ENCODE measurements at regions not wholly inside any gene's neighbourhood (a gene's known extent, or its start where the extent isn't known, plus 50 kb on each side); places are given as distances from the start of the nearest gene placed in this dataset.
A peak's percentile ranks its signal among the peaks of the same experiment; 100 is the strongest.

DNA sequence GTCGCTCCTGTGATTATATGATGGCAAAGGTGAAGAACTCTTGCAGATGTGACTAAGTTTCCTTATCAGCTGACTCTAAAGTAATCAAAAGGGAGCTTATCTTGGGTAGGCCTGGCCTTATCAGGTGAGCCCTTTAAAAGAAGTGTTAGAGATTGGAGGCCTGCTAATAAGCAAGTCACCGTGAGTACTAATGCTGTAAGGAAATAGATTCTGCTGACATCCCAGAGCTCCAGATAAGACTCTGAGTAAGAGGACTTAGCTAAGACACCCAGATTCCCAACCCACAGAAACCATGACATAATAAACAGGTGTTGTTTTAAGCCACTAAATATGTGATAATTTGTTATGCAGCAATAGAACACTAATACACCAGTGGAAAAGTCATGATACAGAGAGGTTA is 99.9 kb upstream of the FAM20A start:
- H4K12ac ChIP-seq (ENCODE audit: low read depth, low read length): no peak overlapping the region
- H3K4ac ChIP-seq (ENCODE audit: low read depth, low read length): no peak overlapping the region
- no peaks in the 10 kb centered on the region for H3K9me3 ChIP-seq (ENCODE audit: insufficient read depth, low read depth, low read length)
- H2AFZ ChIP-seq (ENCODE audit: insufficient read depth, low read length, poor library complexity): no peak overlapping the region
- H4K91ac ChIP-seq (ENCODE audit: low read depth, low read length): no peak overlapping the region
- no CpG with 5 or more reads among the region's 2 CpGs for WGBS (ENCODE audit: extremely low coverage, insufficient coverage, insufficient read length)
- peaks cover 2% of the 10 kb centered on the region for H3K79me1 ChIP-seq (ENCODE audit: low read length)
- no peak overlapping the region for H3K9ac ChIP-seq (ENCODE audit: low read length)
- DNase-seq: peak in 1 of 2 donors; percentile 37
- H3K27ac ChIP-seq (ENCODE audit: low read depth, low read length): no peak overlapping the region
- no peak overlapping the region for H2BK120ac ChIP-seq (ENCODE audit: insufficient read depth, low read length, poor library complexity)
- H3K36me3 ChIP-seq (ENCODE audit: control insufficient read depth in 1 of 2, insufficient read depth in 2 of 2, low read length in 2 of 2): no peaks in the 10 kb centered on the region
- no peak overlapping the region for H3K14ac ChIP-seq (ENCODE audit: low read length)
- H2BK5ac ChIP-seq (ENCODE audit: low read depth, low read length, poor library complexity): no peak overlapping the region
- H3K4me2 ChIP-seq (ENCODE audit: low read length): no peak overlapping the region
- H2BK12ac ChIP-seq (ENCODE audit: low read length): no peak overlapping the region
- H4K8ac ChIP-seq (ENCODE audit: low read depth, low read length): no peak overlapping the region
- no peak overlapping the region for H3K18ac ChIP-seq (ENCODE audit: low read length)
- no peak overlapping the region for H2AK5ac ChIP-seq (ENCODE audit: low read length)
- H3K4me1 ChIP-seq (ENCODE audit: control insufficient read depth in 1 of 2, insufficient read depth in 2 of 2, low read length in 2 of 2): no peaks in the 10 kb centered on the region
- no peak overlapping the region for H3K23ac ChIP-seq (ENCODE audit: low read length)
- H3K4me3 ChIP-seq (ENCODE audit: low read depth, low read length): no peak overlapping the region
- no peaks in the 10 kb centered on the region for H3K79me2 ChIP-seq (ENCODE audit: control insufficient read depth, insufficient read depth, low read length, poor library complexity)
- H3K27me3 ChIP-seq (ENCODE audit: insufficient read depth, low read length): no peaks in the 10 kb centered on the region

DNA sequence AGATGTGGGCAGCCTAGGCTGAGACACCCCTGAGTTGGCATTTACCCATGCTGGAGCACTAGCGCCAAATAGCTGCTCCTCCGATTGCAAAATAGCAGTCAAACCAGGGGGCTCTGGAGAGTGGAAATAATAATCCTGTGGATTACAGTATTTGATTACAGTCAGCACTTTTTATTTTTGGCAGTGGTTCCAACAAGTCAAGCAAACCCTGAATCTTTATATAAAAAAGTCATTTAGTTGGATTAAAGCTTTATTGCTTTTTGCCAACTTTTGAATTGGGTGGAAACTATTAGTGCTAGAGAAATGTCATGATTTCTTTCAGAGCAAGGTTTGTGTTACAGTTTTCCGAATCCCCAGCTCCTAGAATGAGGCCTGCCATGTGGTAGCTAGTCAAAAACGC is 99.3 kb upstream of the FAM20A start:
- Histone ChIP-seq H3K4me1 (ENCODE audit: control insufficient read depth in 1 of 2, insufficient read depth in 2 of 2, low read length in 2 of 2) (no peaks in the 10 kb centered on the region), H3K4me2 (ENCODE audit: low read length) (no peak overlapping the region), H3K79me1 (ENCODE audit: low read length) (peaks cover 2% of the 10 kb centered on the region), H2BK120ac (ENCODE audit: insufficient read depth, low read length, poor library complexity) (no peak overlapping the region), H3K36me3 (ENCODE audit: control insufficient read depth in 1 of 2, insufficient read depth in 2 of 2, low read length in 2 of 2) (no peaks in the 10 kb centered on the region), H2BK5ac (ENCODE audit: low read depth, low read length, poor library complexity) (no peak overlapping the region), H2BK12ac (ENCODE audit: low read length) (no peak overlapping the region), H2AK5ac (ENCODE audit: low read length) (no peak overlapping the region), H3K14ac (ENCODE audit: low read length) (no peak overlapping the region), H4K12ac (ENCODE audit: low read depth, low read length) (no peak overlapping the region), H2AFZ (ENCODE audit: insufficient read depth, low read length, poor library complexity) (no peak overlapping the region), H3K4ac (ENCODE audit: low read depth, low read length) (no peak overlapping the region), H3K79me2 (ENCODE audit: control insufficient read depth, insufficient read depth, low read length, poor library complexity) (no peaks in the 10 kb centered on the region), H3K9ac (ENCODE audit: low read length) (no peak overlapping the region), H4K8ac (ENCODE audit: low read depth, low read length) (no peak overlapping the region), H3K18ac (ENCODE audit: low read length) (no peak overlapping the region), H3K27ac (ENCODE audit: low read depth, low read length) (no peak overlapping the region), H3K27me3 (ENCODE audit: insufficient read depth, low read length) (no peaks in the 10 kb centered on the region), H4K91ac (ENCODE audit: low read depth, low read length) (no peak overlapping the region), H3K23ac (ENCODE audit: low read length) (no peak overlapping the region), H3K9me3 (ENCODE audit: insufficient read depth, low read depth, low read length) (no peaks in the 10 kb centered on the region), H3K4me3 (ENCODE audit: low read depth, low read length) (no peak overlapping the region)
- DNase-seq: no peak
- no CpG with 5 or more reads among the region's 4 CpGs for WGBS (ENCODE audit: extremely low coverage, insufficient coverage, insufficient read length)

DNA sequence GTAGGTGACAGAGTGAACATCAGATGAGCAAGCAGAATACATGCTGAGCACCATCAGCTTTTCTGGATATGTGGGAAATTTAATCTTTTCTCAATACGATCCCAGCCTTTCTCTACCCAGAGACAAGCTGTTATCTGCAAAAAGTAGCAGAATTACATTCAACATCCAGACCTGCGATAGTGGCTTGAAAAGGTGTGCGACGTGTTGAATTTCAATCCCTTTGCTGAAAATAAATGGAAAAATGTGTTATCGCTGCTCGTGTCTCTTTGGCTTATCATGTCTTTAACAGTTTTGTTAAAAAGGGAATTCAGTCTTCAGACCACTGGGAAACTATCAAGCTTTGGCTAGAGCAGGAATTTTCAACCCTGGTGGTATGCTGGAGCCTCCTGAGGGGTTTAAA is 98.8 kb upstream of the FAM20A start:
- DNase-seq: no peak
- H3K27me3 ChIP-seq (ENCODE audit: insufficient read depth, low read length): no peaks in the 10 kb centered on the region
- no CpG with 5 or more reads among the region's 6 CpGs for WGBS (ENCODE audit: extremely low coverage, insufficient coverage, insufficient read length)

DNA sequence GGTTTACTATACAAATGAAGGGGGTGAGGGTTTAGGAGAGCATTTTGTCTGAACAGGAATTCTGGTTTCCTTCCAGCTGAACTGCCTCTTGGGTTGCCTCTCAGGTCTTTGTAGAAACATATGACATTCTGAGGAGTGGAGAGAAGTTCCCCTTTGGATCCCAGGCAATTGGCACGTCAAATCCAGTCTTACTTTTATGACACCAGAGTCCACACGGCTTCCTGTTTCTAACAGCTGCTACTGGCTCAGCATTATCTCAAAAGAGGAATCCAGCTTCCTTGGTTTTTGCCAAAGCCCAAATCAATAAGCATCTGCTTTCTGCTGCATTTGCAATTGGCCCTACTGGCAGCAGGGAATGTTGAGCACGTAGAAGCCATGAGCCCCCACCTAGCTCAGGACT is 97.6 kb upstream of the FAM20A start:
- no peak overlapping the region for H3K4me3 ChIP-seq (ENCODE audit: low read depth, low read length)
- H3K27ac ChIP-seq (ENCODE audit: low read depth, low read length): no peak overlapping the region
- H3K9me3 ChIP-seq (ENCODE audit: insufficient read depth, low read depth, low read length): peaks cover 4% of the 10 kb centered on the region
- H2AFZ ChIP-seq (ENCODE audit: insufficient read depth, low read length, poor library complexity): no peak overlapping the region
- no peak for DNase-seq
- H3K79me2 ChIP-seq (ENCODE audit: control insufficient read depth, insufficient read depth, low read length, poor library complexity): no peaks in the 10 kb centered on the region
- no peak overlapping the region for H2BK120ac ChIP-seq (ENCODE audit: insufficient read depth, low read length, poor library complexity)
- H3K36me3 ChIP-seq (ENCODE audit: control insufficient read depth in 1 of 2, insufficient read depth in 2 of 2, low read length in 2 of 2): no peaks in the 10 kb centered on the region
- H2BK5ac ChIP-seq (ENCODE audit: low read depth, low read length, poor library complexity): no peak overlapping the region
- H3K27me3 ChIP-seq (ENCODE audit: insufficient read depth, low read length): no peaks in the 10 kb centered on the region
- H4K12ac ChIP-seq (ENCODE audit: low read depth, low read length): no peak overlapping the region
- H4K91ac ChIP-seq (ENCODE audit: low read depth, low read length): no peak overlapping the region
- H2BK12ac ChIP-seq (ENCODE audit: low read length): no peak overlapping the region
- H3K14ac ChIP-seq (ENCODE audit: low read length): no peak overlapping the region
- H3K4me2 ChIP-seq (ENCODE audit: low read length): no peak overlapping the region
- peaks cover 2% of the 10 kb centered on the region for H3K79me1 ChIP-seq (ENCODE audit: low read length)
- no peak overlapping the region for H3K23ac ChIP-seq (ENCODE audit: low read length)
- H3K4me1 ChIP-seq (ENCODE audit: control insufficient read depth in 1 of 2, insufficient read depth in 2 of 2, low read length in 2 of 2): no peaks in the 10 kb centered on the region
- H3K18ac ChIP-seq (ENCODE audit: low read length): no peak overlapping the region
- no peak overlapping the region for H4K8ac ChIP-seq (ENCODE audit: low read depth, low read length)
- no CpG with 5 or more reads among the region's 3 CpGs for WGBS (ENCODE audit: extremely low coverage, insufficient coverage, insufficient read length)
- no peak overlapping the region for H2AK5ac ChIP-seq (ENCODE audit: low read length)
- no peak overlapping the region for H3K4ac ChIP-seq (ENCODE audit: low read depth, low read length)
- no peak overlapping the region for H3K9ac ChIP-seq (ENCODE audit: low read length)

More for the DNA sequence above, 98.8 kb upstream of the FAM20A start:
- Histone ChIP-seq H3K18ac (ENCODE audit: low read length) (no peak overlapping the region), H3K79me1 (ENCODE audit: low read length) (peaks cover 2% of the 10 kb centered on the region), H3K36me3 (ENCODE audit: control insufficient read depth in 1 of 2, insufficient read depth in 2 of 2, low read length in 2 of 2) (no peaks in the 10 kb centered on the region), H3K9me3 (ENCODE audit: insufficient read depth, low read depth, low read length) (peaks cover 2% of the 10 kb centered on the region), H3K27ac (ENCODE audit: low read depth, low read length) (no peak overlapping the region), H4K12ac (ENCODE audit: low read depth, low read length) (no peak overlapping the region), H2BK12ac (ENCODE audit: low read length) (no peak overlapping the region), H4K8ac (ENCODE audit: low read depth, low read length) (no peak overlapping the region), H3K4me3 (ENCODE audit: low read depth, low read length) (no peak overlapping the region), H3K14ac (ENCODE audit: low read length) (no peak overlapping the region), H2AK5ac (ENCODE audit: low read length) (no peak overlapping the region), H3K79me2 (ENCODE audit: control insufficient read depth, insufficient read depth, low read length, poor library complexity) (no peaks in the 10 kb centered on the region), H4K91ac (ENCODE audit: low read depth, low read length) (no peak overlapping the region), H3K23ac (ENCODE audit: low read length) (no peak overlapping the region), H2AFZ (ENCODE audit: insufficient read depth, low read length, poor library complexity) (no peak overlapping the region), H3K4me2 (ENCODE audit: low read length) (no peak overlapping the region), H2BK5ac (ENCODE audit: low read depth, low read length, poor library complexity) (no peak overlapping the region), H2BK120ac (ENCODE audit: insufficient read depth, low read length, poor library complexity) (no peak overlapping the region), H3K4me1 (ENCODE audit: control insufficient read depth in 1 of 2, insufficient read depth in 2 of 2, low read length in 2 of 2) (no peaks in the 10 kb centered on the region), H3K9ac (ENCODE audit: low read length) (no peak overlapping the region), H3K4ac (ENCODE audit: low read depth, low read length) (no peak overlapping the region)
